ENCODE measurements at regions not wholly inside any gene's neighbourhood (a gene's known extent, or its start where the extent isn't known, plus 50 kb on each side); places are given as distances from the start of the nearest gene placed in this dataset.

- no peak for TF ChIP-seq CTCF (conservative IDR thresholded peaks at IDR 0.05; ENCODE audit: low read length)
- H3K4me3 ChIP-seq (ENCODE audit: low read length), result no peak overlapping the region
- DNase-seq (ENCODE audit: low read depth), result no peak
Observed at GRCh38 chr12:105759149-105759548, 379.6 kb downstream of the NUAK1 start.

GRCh38 chr12:105761075-105761474 is 377.7 kb downstream of the NUAK1 start:
- H3K4me3 ChIP-seq (ENCODE audit: low read length), result no peak overlapping the region
- TF ChIP-seq CTCF (conservative IDR thresholded peaks at IDR 0.05; ENCODE audit: low read length), result no peak
- no peak for DNase-seq (ENCODE audit: low read depth)

GRCh38 chr12:105764216-105764835 is 374.4 kb downstream of the NUAK1 start:
- TF ChIP-seq CTCF (conservative IDR thresholded peaks at IDR 0.05; ENCODE audit: low read length), result no peak
- DNase-seq (ENCODE audit: low read depth), result peak; percentile 35
- H3K4me3 ChIP-seq (ENCODE audit: low read length), result no peak overlapping the region

GRCh38 chr12:105765053-105766014 is 373.4 kb downstream of the NUAK1 start:
- TF ChIP-seq CTCF (conservative IDR thresholded peaks at IDR 0.05; ENCODE audit: low read length), result no peak
- no peak overlapping the region for H3K4me3 ChIP-seq (ENCODE audit: low read length)
- DNase-seq (ENCODE audit: low read depth), result no peak

GRCh38 chr12:105766029-105766428 is 372.7 kb downstream of the NUAK1 start:
- no peak overlapping the region for H3K4me3 ChIP-seq (ENCODE audit: low read length)
- TF ChIP-seq CTCF (conservative IDR thresholded peaks at IDR 0.05; ENCODE audit: low read length), result no peak
- no peak for DNase-seq (ENCODE audit: low read depth)

GRCh38 chr12:105769486-105769885 is 369.3 kb downstream of the NUAK1 start:
- H3K4me3 ChIP-seq (ENCODE audit: low read length), result no peak overlapping the region
- no peak for TF ChIP-seq CTCF (conservative IDR thresholded peaks at IDR 0.05; ENCODE audit: low read length)
- no peak for DNase-seq (ENCODE audit: low read depth)

GRCh38 chr12:105773471-105773870 is 365.3 kb downstream of the NUAK1 start:
- TF ChIP-seq CTCF (conservative IDR thresholded peaks at IDR 0.05; ENCODE audit: low read length), result no peak
- no peak overlapping the region for H3K4me3 ChIP-seq (ENCODE audit: low read length)
- peak; percentile 21 for DNase-seq (ENCODE audit: low read depth)

Data from AG10803 (cell line).